HG03064 (cell line): ENCODE measurements at regions not wholly inside any gene's neighbourhood (a gene's known extent, or its start where the extent isn't known, plus 50 kb on each side); places are given as distances from the start of the nearest gene placed in this dataset.

Experiments used
- ATAC-seq: cut with Tn5 transposase; IDR thresholded peaks from one replicate; pipeline ENCODE4 v1.9.1; 2021; ENCODE audit warnings: low read depth; ENCODE audit not compliant: unreplicated experiment

DNA sequence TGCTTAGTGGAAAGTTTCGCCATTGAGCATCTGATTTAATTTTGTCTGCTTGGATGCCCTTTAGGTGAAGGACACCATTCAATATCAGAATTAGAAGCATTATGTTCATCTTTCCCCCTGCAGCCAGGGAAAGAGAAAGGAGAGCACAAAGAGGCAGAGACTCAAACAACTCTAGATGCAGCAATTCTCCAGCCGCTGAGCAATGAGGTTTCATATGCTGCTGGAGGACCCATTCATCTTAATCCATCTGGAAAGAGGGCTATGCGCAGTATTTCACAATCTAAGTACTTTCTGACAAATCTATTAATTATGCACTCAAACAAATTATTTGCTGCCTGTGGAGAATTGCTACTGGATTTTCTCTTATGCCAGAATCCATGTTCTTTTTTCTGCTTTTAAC is 527.0 kb upstream of the TUSC1 start:
- ATAC-seq: no peak

DNA sequence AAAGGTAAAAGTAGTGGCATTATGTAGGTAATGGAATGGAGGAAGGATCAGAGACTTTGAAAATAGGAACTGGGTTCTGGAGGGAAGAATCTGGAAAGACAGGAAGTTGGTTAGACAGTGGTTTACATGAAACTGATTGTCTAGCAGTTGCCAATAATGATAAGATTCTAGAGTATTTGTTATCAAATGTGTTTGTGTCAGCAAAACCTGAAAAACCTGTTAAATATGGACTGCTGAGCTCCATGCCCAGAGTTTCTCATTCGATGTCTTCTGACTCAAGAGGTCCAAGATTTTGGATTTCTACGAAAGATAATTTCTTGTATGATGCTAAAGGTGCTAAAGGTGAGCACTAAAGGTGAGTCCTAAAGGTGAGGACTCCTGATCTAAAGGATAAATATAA is 515.0 kb upstream of the TUSC1 start:
- ATAC-seq: no peak

DNA sequence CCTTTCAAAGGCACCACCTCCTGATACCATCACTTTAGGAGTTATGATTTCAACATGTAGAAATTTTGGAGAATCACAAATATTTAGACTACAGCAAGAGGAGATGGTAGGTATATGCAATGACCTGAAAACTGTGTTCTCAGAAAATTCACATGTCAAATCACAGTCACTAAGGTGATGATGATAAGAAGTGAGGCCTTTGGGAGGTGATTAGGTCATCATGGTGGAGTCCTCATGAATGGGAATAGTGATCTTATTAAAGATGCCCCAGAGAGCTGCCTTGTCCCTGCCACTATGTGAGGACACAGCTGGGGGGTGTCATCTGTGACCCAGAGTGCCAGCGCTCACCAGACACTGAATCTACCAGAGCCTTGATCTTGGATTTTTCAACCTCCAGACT is 513.5 kb upstream of the TUSC1 start:
- no peak for ATAC-seq

DNA sequence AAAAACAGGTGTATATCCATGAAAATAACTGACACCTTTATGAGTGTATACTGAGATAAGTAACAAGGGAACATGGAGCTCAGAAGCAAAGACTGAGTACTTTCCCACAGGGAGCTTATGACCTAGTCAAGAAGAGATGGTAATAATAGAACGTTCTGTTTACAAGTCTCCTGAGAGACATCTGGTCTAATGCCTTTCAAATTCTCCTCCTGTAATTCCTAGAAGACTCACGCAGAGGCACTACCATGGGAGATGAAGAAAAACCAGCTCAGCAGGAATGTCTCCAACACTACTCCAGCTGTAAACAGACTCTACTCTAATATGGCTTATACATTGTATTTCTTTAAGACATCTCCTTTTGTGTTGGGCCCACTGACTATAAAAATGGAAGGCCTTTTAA is 503.6 kb upstream of the TUSC1 start:
- ATAC-seq: no peak

DNA sequence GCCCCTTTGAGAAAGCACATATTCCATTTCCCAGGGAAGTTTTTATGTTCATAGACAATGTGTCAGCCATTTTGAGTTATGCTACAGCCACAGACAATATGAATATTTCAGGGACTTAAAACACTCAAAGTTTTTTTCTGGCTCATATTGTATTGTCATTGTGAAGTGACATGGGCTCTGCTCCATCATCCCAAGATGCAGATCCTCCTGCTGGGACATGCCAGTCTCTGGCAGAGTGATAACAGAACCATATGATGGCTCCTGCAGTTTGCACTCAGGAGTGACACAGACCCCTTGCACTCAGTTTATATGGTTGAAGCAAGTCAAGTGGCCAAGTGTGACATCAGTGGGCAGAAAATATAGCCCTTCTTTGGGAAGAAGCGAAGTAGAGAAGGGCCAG is 498.4 kb upstream of the TUSC1 start:
- ATAC-seq: no peak

DNA sequence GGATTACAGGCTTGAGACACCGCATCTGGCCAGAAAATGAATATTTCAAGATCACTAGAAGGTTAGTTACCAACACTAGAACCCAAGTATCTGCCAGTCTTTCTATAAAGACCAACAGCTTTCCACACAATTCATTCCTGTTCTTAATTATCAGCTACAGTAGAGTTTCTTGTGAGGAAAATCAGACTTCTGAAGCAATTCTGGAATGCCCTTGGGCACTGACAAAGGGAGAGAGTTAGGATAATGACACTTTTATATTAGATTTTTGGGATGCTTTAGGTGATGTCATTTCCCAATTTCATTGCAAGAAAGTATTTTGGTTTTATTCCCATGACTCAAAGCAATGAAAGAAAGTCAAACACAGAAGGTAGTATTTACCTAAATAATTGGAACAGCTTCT is 497.0 kb upstream of the TUSC1 start:
- no peak for ATAC-seq

DNA sequence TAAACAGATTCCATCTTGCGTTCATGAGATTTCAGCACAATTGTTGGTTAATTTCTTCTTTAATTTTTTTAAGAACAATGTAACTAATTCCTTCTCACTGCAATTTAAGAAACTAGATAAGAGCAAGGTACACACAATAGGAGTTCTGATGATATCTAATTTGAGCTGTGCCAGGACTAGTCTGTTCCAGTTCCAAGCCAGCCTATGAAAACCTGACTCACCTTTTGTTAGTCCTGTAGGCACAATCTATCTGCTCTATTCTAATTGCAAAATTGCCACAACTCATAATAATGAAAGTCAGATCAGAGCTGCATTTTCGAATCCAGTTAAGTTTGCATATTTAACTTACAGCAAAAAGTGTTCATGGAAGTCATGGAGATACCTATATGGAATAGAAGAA is 494.1 kb upstream of the TUSC1 start:
- no peak for ATAC-seq

DNA sequence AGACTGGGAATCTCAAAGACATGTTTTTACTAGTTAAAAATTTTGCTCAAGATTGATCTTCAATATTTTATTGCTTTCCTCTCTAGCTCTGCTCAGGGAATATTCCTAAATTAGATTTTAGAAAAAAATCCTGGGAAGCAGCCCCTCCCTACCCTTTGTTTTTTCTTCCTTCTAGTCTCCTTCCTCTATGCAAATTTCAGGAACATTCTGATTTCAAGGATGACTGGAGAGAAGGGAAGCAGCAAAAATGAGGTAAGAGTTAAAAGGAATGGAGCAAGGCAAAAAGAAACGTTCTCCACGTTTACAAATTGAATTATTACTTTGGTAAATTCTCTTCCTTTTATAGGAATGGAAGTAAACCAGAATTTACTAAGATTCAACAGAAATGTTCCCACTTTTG is 493.4 kb upstream of the TUSC1 start:
- ATAC-seq: no peak

DNA sequence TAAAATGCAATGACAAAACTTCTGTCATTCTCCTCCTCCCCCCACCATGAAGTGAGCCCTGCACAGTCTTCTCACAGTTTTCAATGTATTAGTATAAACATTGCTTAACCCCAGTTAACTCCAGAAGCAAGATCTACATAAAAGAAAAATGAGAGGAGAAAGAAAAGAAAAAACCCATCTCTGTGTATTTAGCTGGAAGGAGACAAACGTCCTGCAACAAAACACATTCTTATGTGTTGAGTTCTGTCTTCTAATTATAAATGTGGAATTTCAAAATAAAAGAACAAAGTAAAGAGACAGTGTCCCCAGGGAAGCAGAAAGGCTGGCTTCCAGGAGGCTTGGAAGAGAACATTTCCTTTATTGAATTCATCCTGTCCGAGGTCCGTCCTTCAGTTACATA is 491.9 kb upstream of the TUSC1 start:
- ATAC-seq: no peak

DNA sequence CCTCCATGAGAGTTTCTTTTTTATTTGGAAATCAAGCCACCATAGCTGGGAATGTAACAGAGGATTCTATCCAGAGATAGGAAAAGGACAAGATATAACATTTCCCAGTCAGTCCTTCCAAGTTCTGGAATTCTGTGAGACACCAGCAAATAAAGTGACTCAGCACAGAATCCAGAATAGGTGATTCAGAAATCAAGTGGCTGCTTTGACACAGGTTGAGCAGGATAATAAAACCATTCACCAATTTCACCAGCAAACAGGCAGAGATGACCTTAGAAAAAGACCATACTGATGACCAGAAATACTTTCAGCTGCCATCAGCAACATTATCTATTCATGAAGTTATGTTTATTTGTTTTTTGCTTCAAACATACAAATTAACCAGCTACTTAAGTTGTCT is 491.5 kb upstream of the TUSC1 start:
- ATAC-seq: no peak

DNA sequence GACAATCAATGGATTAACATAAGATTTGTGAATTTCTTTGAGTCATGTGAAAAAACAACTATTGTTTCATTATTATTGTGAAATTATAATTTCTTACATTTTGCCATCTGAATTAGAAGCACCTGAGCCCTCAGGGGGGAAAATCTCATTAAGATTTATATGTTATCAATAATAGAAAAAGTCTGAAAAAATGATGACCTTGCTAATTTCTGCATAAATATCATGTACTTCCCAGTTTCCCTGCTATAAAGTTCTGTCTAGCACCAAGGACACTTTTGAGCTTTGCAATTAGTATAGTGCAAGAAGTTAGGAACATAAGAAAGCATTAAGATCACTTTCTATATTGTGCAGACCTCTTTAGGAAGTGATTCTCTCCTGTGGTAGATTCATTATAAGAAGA is 488.3 kb upstream of the TUSC1 start:
- no peak for ATAC-seq

DNA sequence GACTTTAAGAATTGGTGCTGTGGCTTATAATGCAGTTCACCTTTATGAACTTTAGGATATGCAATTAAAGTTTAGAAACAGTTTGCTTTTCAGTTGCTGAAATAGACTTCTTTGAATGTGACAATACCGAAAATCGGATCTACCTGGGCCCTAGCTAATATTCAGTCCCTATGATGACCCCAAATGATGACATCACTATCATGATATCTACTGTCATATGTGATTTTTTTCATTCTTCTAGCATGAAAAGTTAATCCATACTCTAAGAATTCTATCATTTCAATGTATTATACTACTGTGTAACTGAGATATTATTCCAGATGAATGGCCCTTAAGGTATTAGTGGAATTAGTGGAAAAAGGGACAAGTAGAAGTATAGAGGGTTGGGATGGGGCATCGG is 487.2 kb upstream of the TUSC1 start:
- no peak for ATAC-seq

DNA sequence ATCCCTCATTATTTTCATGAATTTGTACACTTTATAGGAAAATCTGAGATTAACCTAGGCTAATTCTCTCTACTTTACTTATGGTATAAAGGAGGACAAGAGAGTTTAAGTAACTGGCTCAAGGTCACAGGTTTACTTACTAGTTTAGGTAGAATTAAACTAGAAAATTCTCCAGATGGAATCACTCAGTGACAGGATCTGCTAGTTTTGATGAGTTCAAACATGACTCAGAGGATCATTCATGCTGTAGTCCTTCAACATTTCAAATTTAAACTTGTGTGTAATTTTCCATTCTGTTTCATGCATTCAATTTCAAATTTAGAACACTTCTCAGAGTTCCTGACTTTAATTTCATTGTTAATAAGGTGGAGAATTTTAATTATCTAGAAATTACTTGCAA is 485.7 kb upstream of the TUSC1 start:
- no peak for ATAC-seq

DNA sequence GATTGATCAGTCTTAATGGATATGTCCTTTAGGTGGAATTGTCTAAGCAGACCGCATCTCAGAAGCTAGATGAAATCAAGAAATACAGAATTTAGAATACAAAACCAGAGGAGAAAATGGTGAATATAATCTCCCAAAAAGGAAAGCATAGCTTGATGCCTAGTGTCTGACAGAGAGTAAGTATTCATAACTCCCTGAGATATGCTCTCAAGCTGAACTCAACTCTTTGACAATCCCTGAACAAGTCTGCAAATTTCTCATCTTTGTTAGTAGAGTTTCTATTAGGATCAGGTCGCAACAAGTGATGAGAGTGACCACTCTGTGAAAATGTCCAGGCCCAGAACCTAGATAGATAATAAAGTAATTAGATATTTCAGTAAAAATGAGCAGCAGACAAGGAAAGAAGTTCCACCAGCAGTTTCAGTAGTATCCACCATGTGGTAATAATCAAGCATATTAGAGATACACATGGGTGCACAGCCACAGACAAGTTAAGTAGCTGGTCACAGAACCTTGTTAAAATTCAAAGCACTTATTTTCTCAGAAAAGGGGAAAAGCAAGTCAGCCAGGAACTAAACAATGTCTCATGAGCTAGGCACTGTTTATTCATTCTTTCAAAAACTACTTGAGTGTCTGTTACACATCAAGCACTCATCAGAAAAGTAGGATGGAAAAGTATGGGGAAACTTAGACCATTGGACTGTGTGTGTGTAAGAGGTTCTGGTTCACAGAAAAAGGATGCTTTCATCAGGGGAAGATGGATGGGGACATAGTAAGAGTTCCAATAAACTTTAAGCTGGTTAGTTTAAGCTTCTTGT is 481.5 kb upstream of the TUSC1 start:
- ATAC-seq: no peak

DNA sequence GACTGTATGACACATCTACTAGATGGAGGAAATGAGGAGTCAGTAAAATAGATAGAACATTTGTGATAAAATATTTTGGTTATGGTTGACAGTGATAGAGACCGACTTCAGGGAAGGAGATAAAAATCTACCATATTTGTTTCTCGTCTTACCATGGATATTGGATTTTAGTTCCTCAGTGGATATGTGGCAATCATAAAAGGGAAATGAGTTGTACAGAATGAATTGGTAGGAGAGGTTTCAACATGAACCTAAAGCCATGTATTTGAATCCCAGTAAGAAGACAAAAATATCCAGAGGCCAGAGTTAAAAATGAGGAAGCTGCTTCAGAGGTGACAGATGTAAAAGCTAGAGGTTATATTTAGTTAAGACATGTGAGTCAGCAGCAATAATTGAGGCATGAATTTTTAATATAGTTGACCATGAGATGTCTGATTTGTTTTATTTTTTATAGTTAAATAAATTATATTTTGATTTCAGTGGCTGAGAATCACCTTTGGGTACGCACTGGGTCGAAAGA is 480.4 kb upstream of the TUSC1 start:
- ATAC-seq: no peak

DNA sequence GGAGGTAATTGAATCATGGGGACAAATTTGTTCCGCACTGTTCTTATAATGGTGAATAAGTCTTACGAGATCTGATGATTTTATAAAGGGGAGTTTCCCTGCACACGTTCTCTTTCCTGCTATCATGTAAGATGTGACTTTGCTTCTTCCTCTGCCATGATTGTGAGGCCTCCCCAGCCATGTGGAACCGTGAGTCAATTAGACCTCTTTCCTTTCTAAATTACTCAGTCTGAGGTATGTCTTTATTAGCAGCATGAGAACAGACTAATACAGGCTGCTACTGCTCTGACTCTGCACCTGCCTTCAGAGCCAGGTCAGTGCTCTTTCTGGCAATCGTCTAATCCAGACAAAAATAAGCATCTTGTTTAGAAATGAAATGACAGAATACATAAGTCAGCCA is 479.2 kb upstream of the TUSC1 start:
- ATAC-seq: peak; percentile 69

DNA sequence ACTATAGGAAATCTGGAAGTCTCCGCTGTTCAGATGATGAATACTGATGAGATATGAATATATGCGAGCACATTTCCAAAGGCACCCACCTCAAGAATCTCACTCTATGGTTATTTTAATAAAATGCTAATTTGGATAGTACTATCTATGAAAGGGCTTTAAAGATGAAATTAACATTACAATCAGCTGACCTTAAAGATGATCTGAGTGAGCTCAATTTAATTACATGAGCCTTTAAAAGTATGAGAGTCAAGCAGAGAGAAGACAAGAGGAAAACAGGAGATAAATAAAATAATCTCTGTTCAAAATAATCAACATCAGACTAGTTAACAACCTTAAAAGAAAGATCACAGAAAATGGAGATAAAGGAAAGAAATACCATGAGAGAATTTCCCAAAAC is 474.1 kb upstream of the TUSC1 start:
- ATAC-seq: no peak

DNA sequence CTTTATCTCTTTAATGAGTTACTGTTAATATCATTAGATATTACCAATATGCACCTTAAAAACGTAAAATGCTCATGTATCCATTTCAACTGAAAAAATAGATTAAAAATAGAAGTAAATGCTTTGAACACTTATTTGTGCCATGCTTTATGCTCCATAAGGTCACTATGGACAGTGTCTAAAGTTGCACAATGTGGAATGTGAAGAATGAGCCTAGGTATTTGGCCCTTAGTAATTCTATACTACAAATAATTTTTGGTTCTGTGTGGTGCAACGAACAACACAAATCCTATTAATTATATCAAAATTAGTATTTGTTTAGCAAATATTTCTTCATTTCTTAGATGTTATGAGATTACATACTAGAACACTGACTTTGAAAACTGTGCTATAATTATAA is 469.9 kb upstream of the TUSC1 start:
- no peak for ATAC-seq

DNA sequence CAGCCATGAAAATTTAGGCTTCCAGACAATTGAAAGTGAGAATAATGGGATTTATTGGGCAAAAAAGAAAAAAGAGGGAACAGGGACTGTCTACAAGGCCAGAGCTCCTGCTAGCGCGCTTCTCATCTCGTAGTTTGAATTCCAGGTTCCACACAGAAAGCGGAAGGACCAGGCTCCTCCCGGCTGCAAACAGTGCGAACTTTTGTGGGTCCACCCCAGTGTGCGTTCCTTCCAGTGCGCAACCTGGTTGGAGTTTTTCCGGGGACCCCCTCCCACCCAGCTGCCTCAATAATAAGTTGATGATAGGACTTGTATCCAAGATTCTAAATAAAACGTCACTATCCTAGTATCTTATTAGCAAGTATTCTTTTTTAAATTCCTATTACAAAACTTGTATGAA is 467.7 kb upstream of the TUSC1 start:
- no peak for ATAC-seq

DNA sequence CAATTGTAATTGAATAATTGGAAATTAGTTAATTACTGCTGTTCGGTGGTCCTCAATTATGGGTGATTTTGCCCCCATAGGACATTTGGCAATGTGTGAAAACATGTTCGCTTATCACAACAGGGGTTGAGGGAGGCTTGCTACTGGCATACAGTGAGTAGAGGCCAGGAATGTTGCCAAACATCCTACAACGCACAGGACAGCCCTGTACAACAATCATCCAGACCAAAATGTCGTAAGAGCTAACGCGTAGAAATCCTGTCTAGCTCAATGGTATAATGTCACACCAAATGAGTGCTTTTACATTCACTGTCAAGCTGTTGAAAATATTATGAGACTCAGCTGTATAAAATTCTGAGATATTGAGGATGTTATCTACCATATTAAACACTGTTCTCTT is 464.4 kb upstream of the TUSC1 start:
- no peak for ATAC-seq

DNA sequence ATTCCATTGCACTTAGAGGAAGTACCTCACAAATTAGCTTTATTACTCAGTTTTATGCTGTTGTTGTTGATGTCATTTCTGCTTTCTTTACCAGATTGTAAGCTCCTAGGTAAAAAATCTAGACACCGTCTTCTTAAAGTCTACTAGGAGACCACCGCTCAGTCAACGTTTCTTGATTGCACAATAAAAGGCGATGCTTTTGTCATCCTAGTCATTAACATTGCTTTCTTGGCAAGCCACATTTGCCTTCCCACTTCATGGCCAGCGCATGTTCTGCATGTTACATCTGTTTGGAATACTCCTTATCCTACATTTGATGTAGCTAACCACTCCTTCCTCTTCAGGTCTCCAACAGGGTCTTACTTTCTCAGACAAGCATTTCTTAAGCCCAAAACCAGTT is 464.0 kb upstream of the TUSC1 start:
- ATAC-seq: no peak

DNA sequence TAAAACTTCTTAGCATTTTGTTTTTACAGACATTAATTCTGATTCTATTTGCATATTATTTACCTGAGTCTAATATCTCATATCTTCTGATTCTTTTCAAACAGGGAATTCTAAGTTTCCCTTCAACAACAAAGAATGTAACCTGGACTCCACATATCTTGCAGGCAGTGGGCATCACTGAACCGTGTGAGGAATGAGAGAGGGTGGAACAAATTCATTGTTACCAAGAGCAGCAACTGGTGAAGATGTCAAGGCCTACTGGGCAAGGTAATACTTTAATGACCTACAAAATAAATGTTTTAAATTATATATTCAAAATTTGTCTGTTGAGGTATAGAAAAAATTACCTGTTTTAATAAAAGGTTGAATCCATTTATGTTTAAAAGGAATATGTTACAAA is 455.3 kb upstream of the TUSC1 start:
- no peak for ATAC-seq
